ENCODE measurements at regions not wholly inside any gene's neighbourhood (a gene's known extent, or its start where the extent isn't known, plus 50 kb on each side); places are given as distances from the start of the nearest gene placed in this dataset.

GRCh38 chr14:42185718-42186117 is 579.0 kb downstream of the LRFN5 start:
- no peak for TF ChIP-seq POLR2AphosphoS5 (IDR thresholded peaks at IDR 0.05)
- no peak for TF ChIP-seq CTCF (IDR thresholded peaks at IDR 0.05)
